ENCODE measurements at regions not wholly inside any gene's neighbourhood (a gene's known extent, or its start where the extent isn't known, plus 50 kb on each side); places are given as distances from the start of the nearest gene placed in this dataset.

DNA sequence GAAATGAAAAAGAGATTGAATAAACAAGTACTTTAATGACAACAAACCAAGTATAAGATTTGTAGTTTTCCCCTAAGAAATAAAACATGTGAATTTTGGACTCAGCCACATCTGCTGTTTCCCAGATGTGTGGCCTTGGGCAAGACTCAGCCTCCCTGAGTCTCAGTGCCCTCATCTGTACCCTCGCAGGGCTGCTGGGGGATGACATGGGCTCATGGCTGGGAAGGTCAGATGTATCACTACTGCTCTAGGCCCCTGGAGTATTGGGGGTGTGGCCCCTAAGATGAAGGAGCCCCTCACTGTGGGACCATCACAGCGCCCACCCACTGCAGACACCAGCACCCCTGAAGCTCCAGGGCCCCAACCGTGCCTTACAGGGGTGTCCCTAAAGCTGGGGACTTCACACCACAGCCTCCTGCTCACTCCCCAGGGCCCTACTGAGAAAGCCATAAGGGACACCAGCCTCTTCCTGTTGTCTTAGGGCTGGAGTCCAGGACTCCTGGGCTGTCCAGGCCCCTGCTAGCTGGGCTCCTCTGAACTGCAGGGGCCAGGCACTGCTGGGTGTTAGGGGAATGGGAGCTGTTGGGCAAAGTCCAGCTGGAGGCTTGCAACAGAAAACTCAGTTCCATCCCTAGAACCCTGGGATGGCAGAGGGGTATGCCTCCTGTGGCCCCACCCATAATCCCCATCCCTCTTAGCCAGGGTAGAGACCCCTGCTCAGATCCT lies 104.0 kb upstream of the WNT4 start:
- DNase-seq: no peak

DNA sequence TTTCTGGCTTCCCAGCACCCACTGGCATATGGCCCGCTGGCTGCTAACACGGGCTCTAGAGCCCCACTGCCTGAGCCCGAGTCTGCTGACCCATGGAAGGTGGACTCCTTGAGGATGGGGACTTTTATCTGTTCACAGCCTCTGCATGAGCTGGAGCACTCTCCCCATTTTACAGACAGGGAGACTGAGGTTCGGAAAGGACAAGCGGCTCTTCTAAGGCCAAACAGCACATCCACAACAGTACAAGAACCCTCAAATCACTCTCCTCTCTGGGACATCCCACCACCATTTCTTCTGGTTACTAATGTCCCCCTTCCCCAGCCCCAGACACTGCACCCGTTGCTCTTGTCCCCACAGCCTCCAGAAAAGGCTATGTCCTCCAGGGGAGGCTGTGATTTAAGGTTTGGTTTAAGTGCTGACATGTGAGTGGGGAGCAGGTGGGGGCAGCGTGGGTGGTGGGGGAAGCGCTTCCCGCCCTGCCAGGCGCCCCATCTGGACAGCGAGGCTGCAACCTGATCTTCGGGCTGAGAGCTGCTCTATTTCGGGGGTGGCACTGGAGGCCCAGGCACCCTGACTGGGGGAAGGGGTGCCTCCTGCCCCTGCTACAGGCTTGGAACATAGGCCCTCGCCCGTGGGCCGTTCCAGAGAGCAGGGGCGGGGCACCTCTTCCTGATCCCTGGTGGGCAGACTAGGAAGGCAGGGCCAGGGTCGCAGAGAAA lies 104.8 kb upstream of the WNT4 start:
- DNase-seq: no peak

DNA sequence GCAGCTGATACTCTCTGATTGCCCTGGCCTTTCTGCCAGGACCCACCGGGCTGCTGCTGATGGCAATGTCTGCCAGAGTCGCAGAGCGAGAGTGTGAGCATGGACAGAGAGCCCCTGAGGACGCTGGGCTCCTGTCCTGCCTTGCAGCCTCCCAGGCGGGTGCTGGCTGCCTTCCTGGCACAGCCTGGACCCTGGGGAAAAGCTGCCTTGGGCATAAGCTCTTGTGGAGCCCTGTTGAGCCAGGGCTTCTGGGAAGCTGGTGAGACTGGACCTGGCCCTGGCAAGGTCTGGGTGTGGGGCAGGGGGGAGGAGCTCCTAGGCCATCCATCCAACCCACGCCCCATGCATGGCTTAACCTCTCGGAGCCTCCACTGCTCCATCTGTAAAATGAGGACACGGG lies 105.8 kb upstream of the WNT4 start:
- no peak for DNase-seq

DNA sequence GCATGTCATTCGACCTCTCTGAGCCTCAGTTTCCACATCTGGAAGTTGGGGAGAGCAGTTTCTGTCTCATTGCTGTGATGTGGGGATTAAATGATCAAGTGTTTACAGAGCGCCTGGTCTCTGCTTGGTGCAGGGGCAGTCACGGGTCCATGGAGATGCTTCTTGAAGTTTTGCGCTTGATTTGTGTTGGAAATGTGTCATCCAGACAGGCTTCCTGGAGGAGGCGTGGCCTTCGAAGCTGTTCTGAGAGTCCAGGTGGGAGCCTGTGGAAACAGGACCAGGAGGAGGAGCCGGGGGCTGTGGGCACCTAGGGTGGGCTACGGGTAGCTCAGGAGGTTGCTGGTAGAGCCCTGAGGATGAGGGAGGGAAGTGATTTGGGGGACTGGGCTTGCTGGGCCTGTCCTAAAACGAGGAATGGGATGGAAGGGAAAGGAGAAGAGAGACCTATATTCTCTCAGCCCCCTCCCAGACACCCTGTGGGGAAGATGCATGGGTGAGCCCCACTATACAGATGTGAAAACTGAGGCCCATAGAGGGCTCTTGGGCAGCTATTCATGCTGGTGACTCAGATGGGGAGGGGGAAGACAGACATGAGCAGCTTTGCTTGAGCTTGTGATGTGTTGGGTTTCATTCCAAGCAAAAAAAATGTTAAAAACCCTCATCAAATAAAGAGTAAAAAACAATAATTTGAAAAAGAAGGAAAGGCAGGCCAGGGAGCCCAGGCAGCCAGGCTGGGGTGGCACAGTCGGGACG lies 107.2 kb upstream of the WNT4 start:
- DNase-seq: no peak

DNA sequence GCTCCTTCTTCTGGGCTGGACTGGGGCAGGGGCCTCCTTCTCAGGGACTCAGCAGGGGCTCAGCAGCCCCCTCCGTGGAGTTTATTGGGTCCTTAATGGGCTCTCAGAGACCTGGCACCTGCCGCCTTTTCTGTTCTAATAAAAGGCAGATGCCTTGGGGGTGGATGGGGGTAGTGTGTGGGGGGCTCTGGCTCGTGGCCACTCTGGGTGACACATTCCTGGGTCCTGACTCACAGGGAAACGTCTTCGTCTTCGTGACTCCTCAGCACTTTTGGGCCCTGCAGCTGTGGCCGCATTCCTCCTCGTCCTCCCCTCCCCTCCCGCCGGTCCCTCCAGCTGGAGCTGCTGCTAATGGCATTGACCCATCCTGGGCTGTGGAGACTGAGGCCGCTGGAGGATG lies 107.8 kb upstream of the WNT4 start:
- no peak for DNase-seq

DNA sequence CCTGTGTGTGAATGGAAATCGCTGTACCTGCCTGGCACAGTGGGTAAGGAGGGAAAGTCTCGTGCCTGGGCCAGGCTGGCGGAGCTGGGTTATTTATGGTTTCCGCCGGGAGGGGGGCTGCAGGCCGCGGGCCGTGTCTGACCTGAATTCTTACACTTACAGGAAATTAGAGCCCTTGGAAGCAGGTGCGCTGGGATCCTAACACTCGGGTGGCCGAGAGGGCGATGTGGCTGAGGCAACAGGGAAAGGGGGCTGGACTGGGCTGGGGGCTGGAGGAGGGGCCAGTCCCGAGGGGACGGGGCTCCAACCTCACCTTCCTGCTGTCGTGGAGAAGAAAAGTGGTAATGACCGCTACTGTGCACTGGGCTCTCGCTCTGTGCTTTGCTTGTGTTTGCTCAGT lies 109.4 kb upstream of the WNT4 start:
- no peak for DNase-seq

DNA sequence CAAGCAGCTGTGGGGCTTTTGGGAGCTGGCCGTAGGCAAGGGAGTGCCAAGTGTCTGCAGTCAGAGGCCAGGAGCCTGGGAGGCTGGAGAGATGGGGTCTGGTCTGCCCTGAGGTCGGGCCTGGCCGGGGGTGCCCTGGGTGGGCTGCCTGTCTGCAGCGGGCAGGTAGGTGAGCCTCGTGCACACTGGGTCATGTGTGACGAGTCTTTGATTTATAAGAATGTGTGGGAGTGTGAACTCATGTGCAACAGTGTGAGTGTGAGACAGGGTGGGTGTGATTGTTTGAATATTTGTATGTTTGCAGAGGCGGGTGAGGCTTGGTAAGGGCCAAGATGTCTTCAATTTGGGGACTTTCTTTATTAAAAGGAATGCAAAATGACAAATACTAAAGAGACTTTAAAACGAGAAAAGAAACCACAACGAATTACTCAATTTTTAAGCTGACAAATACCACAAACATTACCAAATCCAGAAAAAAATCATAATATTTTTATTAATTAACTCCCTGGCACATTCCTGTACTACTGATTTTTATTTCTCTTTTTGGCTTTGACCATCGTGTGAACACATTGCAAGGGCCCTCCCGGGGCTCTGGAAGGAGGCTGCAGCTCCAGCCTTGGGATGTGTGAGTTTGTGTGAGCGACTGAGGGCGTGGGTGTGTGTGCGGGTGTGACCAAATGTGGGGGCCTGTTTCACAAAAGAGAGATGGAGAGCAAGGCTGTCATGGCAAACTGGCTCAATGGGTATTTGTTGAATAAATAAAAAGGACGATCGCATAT lies 110.3 kb upstream of the WNT4 start:
- DNase-seq: no peak

DNA sequence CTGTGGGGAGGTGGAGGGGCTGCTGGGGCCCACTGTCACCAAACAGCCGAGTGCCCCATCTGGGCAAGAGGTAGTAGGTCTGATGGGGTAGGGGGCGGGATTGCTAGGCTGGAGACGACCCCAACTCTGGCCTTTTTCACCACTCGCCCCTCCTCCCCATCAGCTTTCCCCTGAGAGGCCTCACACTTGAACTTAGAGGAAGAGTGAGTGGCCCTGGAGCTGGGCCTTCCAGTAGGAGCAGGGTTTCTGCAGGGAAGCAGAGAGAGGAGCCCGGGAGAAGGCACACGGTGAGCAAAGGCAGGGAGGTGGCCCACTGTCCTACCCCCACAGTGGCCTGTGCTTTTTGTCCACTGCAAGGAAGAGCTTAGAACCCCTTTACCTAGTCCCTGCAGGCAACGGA lies 111.9 kb upstream of the WNT4 start:
- no peak for DNase-seq

DNA sequence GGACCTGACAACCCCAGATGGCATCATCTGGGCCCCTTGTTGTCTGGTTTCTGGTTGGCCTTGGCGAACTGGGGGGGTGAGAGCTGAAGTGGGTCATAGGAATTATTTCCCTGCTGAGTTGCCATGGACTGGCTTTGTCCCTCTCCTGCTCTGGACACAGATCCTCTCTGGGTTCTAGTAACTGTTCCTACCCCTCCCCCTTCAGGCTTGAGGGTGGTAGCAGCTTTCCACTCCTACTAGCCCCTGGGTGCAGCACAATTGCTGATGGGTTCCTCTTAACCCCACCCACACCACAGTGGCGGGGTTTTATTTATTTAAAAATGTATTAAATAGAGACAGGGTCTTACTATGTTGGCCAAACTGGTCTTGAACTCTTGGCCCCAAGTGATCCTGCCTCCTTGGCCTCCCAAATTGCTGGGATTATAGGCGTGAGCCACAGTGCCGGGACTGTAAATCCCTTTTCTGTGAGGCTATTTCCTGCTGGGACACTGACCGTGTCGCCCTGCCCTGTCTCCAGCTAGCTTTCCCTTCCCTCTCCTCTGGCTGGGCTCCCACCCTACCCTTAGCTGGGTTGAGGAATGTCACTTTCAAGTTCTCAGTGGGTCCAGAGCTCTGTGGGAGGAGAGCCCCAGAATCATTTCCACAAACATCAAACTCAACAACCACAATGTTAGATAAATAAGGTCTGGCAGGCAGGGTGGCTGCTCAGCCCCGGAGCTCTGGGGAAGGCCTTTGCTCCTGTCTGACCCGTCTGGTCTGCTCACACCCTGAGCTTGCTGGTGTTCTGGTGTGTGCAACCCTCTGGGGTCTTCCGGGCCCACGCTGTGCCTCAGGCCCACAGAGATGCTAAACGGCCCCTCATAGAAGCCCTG lies 112.7 kb upstream of the WNT4 start:
- DNase-seq: no peak

DNA sequence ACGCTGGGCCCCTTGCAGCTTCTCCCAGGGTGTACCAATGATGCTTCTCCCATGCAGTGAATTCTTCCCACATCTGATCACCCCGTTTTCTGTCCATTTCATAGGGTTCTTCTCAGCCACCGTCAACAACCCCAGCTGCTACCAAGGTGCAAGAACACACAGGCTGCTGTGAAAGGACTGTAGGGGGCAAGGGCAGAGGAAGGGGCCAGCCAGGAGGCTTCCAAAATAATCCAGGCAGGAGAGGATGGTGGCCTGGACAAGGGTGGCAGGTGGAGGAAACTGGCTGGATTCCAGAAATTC lies 113.3 kb upstream of the WNT4 start:
- DNase-seq: no peak

DNA sequence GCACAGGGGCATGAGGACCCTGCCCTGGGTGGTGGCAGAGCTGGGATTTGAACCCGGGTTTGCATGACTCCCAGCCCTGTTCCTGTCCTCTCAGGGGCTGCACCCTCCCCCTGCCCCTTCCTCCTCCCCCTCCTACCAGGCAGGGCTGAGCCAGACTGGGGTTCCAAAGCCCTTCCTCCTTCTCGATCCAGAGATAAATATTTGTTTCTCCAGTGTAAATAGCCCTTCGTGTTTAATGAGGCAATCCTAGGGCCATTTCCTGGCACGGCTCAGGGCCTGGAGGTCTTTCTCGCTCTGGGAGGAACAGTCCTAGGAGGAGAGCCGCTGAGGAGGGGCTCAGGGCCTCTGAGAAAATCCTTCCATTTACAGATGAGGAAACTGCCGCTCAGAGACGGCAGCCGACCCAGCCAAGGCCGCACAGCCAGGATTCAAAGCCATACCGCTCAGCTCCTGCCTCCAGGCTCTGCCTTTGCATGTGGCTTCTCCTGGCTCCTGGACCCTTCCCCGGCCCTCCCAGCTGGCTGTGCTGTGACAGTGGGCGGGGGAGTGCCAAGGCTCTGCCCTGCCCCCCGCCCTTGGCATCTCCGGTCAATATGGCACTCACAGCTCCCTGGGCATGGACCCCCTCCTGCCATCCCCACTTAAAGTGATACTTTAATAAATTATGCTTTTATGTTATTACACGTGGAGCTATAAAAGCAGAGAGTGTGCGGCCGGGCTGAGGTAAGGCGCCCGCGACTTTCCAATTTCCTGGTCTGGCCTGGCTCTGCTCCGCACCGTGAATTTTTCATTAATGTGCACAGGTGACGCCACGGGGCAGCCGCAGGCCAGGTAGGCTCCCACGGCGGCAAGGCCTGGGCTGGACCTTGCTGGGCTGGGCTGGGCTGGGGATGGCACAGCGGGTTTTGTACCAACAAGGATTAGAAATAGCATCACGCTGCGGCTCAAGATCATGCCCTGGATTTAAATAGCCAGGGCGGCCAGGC lies 114.7 kb upstream of the WNT4 start:
- no peak for DNase-seq

DNA sequence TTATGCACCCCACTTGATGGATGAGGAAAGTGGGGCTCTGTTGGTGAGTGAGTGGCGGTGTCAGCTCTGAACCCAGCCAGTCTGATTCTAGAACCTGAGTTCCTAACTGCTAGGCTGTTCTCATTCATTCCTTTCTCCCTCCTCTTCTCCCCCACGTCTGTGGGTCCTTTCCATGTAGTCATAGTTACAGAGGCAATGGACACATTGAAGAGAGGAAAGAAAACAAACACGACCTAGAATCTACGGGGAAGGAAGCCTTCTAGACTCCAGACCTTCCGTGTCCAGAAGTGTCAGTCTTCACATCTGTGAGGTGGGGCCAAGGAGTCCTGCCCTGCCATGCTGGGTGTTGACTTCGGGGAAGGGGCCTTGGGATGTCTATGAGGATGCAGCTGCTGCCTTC lies 115.8 kb upstream of the WNT4 start:
- DNase-seq: no peak

DNA sequence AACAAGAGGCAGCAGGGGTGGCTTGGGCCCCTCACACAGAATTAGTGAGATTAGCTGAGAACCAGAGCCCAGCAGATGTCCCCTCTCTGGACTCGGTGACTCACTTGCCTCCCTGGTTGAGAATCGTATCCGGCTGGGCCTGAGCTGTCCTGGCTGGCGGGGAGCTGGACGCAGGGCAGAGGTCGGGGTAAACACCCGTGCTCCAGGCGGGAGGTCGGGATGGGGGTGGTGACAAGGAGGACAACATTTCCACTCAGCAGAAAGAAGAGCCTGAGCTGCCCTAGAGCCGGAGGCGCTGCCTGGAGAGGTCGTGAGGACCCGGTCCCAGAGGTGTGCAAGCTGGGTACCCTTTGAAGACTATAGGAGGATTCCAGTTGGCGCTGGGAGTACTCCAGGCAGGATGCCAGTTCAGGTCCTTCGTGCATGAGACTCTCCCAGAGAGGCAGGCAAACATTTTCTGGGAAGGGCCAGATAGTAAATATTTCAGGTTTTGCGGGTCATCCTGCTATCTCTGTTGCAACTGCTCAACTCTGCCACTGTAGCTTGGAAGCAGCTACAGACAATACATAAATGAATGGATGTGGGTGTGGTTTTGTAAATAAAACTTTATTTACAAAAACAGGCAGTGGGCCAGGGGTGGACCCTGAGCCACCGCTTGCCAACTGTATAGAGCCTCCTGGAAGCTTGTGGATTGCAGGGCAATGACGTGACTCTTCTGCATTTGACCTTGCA lies 116.8 kb upstream of the WNT4 start:
- no peak for DNase-seq

DNA sequence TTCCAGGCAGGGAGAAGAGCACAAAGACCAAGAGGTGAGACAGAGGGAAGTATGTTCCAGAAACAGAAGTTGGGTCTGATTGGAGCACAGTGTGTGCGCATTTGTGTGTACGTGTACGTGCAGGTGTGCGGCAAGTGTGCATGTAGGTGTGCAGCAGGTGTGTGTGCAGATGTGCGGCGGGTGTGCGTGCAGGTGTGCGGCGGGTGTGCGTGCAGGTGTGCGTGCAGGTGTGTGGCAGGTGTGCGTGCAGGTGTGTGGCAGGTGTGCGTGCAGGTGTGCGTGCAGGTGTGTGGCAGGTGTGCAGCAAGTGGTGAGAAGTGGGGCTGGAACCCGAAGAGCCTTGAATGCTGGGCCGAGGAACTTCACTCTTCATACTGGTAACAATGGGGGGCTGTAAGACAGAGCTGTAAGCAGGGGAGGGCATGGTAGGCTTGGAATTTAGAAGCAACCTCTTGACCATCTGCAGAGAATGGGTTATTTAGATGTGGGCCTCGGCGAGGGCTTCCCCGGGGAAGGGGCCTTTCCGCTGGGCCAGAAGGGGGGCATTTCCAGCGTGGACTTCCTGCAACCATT lies 118.0 kb upstream of the WNT4 start:
- DNase-seq: no peak

DNA sequence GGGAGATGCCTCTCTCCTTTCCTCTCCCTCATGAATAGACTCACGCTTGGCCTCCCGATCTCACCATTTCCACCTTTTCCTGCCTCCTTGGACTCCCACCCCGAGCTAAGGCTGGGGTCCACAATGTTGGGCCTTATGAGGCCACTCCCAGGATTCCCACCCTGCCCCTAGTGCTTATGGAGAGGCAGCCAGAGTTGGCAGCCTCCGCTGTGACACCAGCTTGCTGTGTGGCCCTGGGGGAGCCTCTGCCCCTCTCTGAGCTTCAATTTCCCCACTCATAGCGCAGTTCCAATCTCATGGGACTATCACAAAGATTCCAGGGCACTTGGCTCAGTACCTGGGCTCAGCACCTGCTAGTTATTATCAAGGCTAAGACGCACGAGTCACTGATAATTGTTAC lies 118.7 kb upstream of the WNT4 start:
- DNase-seq: no peak

DNA sequence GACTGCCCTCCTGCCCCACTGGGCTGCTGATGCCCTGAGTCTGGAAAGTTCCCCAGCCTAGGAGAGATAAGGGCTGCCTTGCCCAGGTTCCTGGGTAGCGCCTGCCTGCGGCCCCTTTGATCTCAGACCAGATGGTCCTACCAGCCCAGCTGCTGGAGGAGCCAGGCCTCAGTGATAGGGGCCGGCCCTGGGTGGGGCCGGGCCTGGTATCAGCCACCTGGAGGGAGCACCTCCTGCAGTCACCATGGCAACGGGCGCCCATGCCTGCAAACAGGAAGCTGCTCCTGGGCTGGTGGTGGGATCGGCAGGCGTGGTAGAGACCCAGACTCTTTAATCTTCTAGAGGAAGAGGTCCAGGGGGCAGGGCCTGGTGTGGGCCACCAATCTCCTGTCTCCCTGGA lies 119.7 kb upstream of the WNT4 start:
- no peak for DNase-seq

DNA sequence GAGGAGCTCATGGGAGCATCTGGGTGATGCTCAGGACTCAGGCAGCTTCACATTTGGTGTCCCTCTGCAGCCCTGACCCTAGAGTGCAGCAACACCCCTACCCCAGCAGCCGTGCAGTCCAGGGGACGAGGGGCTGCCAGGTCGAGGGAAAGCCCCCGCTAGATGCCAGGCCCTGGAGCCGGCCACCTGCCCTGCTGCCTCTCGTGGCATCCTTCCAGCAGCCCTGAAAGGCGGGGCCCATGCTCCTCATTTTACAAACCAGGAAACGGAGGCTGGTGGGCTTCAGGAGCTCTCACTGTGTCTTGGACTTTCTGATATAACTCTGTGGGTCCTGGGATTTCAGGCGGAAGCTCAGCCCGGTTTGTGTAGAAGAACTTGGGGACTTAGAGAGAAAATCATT lies 120.5 kb upstream of the WNT4 start:
- DNase-seq: no peak

DNA sequence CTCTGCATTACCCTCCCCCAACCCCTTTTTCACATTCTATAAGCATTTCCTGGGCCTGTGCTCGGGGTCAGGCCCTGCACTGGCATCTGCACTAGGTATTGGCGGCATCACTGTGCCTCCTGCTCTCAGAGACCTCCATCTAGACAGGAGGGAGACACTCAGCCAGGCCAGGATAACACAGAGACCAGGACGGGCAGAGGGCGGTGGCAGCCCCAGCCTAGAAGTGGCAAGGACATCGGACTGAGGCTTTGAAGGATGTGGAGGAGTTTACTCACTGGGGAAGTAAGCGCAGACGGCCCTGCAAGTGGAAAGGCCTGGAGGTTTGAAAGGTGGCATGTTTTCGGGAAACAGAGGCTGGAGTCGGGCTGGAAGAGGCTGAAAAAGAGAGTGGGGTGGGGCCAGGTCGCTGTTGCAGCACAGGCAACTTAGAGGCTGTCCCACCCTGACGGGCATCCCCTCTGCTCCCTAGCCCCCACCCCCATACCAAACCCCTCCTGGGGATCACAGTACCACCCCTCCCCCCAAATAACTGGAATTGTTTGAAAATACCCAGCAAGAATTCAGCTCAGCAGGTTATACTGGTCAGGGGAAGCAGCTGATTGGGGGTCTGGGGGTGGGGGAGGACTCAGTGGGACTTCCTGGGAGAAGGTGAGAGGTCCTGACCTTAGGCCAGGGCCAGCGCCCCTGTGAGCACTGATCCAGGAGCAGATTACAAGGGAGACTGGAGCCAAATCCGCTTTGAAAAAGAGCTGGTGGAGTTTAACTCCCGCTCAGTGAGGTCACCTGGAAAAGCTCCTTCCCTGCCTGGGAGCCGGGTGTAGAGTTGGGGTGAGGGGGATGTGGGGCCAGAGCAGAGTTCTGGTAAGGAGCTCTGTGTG lies 121.8 kb upstream of the WNT4 start:
- DNase-seq: no peak

DNA sequence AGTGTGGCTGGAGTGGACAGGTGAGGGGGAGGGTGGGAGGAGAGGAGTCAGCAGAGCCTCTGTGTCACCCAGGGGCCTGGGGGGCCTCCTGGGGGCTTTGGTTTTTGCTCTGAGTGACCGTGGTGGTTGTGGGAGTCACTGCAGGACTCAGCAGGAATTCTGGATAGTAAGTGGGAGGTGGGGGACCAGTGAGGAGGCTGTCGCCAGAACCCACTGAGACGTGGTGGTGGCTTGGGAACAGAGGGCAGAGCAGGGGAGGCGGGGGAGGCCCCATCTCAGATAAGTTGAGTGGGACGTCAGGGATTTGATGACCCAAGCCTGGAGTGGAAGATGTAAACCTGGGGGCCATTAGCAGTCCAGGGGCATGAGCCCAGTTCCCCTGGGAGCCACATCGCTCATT lies 123.2 kb upstream of the WNT4 start:
- DNase-seq: no peak
